Mesenchymal stem cell (in vitro differentiated cells and primary cell): ENCODE measurements at regions not wholly inside any gene's neighbourhood (a gene's known extent, or its start where the extent isn't known, plus 50 kb on each side); places are given as distances from the start of the nearest gene placed in this dataset.

Experiments
- DNase-seq: peaks from one replicate; pipeline ENCODE4 v3.0.0-alpha.2; 2013
- H2AFZ ChIP-seq: one replicate; pipeline ENCODE4 v1.6.1; 2013; ENCODE audit warnings: low read depth, mild to moderate bottlenecking, control low read depth, inconsistent platforms, low read length, moderate library complexity
- H2AK5ac ChIP-seq: 2 replicates; pipeline ENCODE4 v1.6.1; 2013; ENCODE audit warnings: low read length, moderate library complexity, mild to moderate bottlenecking, inconsistent platforms; ENCODE audit not compliant: severe bottlenecking
- H2BK120ac ChIP-seq: one replicate; pipeline ENCODE4 v1.6.1; 2013; ENCODE audit warnings: low read depth, mild to moderate bottlenecking, inconsistent platforms, low read length, moderate library complexity
- H2BK12ac ChIP-seq, 2 experiments: one replicate each; pipeline ENCODE4 v1.6.1; 2013; ENCODE audit warnings: inconsistent platforms in 2 of 2, low read length in 2 of 2, mild to moderate bottlenecking in 2 of 2, moderate library complexity in 2 of 2, control low read depth in 1 of 2
- H2BK15ac ChIP-seq: one replicate; pipeline ENCODE4 v1.6.1; 2013; ENCODE audit warnings: mild to moderate bottlenecking, low read depth, inconsistent platforms; ENCODE audit not compliant: poor library complexity, severe bottlenecking
- H2BK5ac ChIP-seq: 2 replicates; pipeline ENCODE4 v1.6.1; 2013; ENCODE audit warnings: low read depth, mild to moderate bottlenecking, low read length, control low read depth, inconsistent platforms; ENCODE audit not compliant: poor library complexity, severe bottlenecking
- H3K14ac ChIP-seq, 2 experiments: one replicate each; pipeline ENCODE4 v1.6.1; 2013; ENCODE audit warnings: inconsistent platforms in 2 of 2, low read length in 2 of 2, control low read depth in 1 of 2, mild to moderate bottlenecking in 1 of 2, moderate library complexity in 1 of 2
- H3K18ac ChIP-seq, 2 experiments: one replicate each; pipeline ENCODE4 v1.6.1; 2013; ENCODE audit warnings: inconsistent platforms in 2 of 2, low read length in 2 of 2, control low read depth in 1 of 2, low read depth in 1 of 2, mild to moderate bottlenecking in 1 of 2
- H3K23ac ChIP-seq, 2 experiments: one replicate each; pipeline ENCODE4 v1.6.1; 2013; ENCODE audit warnings: inconsistent platforms in 2 of 2, low read length in 2 of 2, mild to moderate bottlenecking in 2 of 2, moderate library complexity in 2 of 2, control low read depth in 1 of 2
- H3K27ac ChIP-seq: 2 replicates; pipeline ENCODE4 v1.5.1; 2013; ENCODE audit warnings: mild to moderate bottlenecking, moderate library complexity, low read length, control low read depth, inconsistent platforms; ENCODE audit not compliant: poor library complexity, severe bottlenecking
- H3K27me3 ChIP-seq, 2 experiments: 2 replicates each; pipeline versions ENCODE4 v1.6.1 to v1.7.0; 2013; ENCODE audit warnings: low read length in 2 of 2, mild to moderate bottlenecking in 2 of 2, moderate library complexity in 2 of 2, control low read depth in 1 of 2, inconsistent platforms in 1 of 2; ENCODE audit not compliant: control insufficient read depth in 1 of 2, insufficient read depth in 1 of 2
- H3K36me3 ChIP-seq, 2 experiments: 2 replicates each; pipeline versions ENCODE4 v1.6.1 to v1.7.0; 2013; ENCODE audit warnings: low read length in 2 of 2, control low read depth in 1 of 2, inconsistent platforms in 1 of 2, low read depth in 1 of 2, mild to moderate bottlenecking in 1 of 2; ENCODE audit not compliant: insufficient read depth in 2 of 2, control insufficient read depth in 1 of 2
- H3K4ac ChIP-seq, 2 experiments: one replicate each; pipeline ENCODE4 v1.6.1; 2013; ENCODE audit warnings: inconsistent platforms in 2 of 2, low read length in 2 of 2, mild to moderate bottlenecking in 2 of 2, moderate library complexity in 2 of 2, control low read depth in 1 of 2, low read depth in 1 of 2
- H3K4me1 ChIP-seq: 2 replicates; pipeline ENCODE4 v1.6.1; 2013; ENCODE audit warnings: low read depth, low read length, control low read depth; ENCODE audit not compliant: control insufficient read depth, insufficient read depth
- H3K4me2 ChIP-seq: 2 replicates; pipeline ENCODE4 v1.6.1; 2013; ENCODE audit warnings: low read length, mild to moderate bottlenecking, inconsistent platforms; ENCODE audit not compliant: poor library complexity, severe bottlenecking
- H3K4me3 ChIP-seq, 2 experiments: 2 replicates each; pipeline versions ENCODE4 v1.5.1 to v1.7.0; 2013; ENCODE audit warnings: low read length in 2 of 2, mild to moderate bottlenecking in 2 of 2, control low read depth in 1 of 2, low read depth in 1 of 2; ENCODE audit not compliant: insufficient read depth in 1 of 2
- H3K79me1 ChIP-seq: replicated peaks from 2 replicates; pipeline ENCODE4 v1.6.1; 2013; ENCODE audit warnings: mild to moderate bottlenecking, control low read depth, low read length, inconsistent platforms; ENCODE audit not compliant: poor library complexity, severe bottlenecking
- H3K9ac ChIP-seq: 2 replicates; pipeline ENCODE4 v1.7.0; 2013; ENCODE audit warnings: mild to moderate bottlenecking, low read length, moderate library complexity
- H3K9me3 ChIP-seq: 2 replicates; pipeline ENCODE4 v1.7.0; 2013; ENCODE audit warnings: mild to moderate bottlenecking, low read length; ENCODE audit not compliant: control insufficient read depth
- H4K8ac ChIP-seq: one replicate; pipeline ENCODE4 v1.6.1; 2013; ENCODE audit warnings: inconsistent platforms, mild to moderate bottlenecking, low read length, moderate library complexity
- H4K91ac ChIP-seq: one replicate; pipeline ENCODE4 v1.6.1; 2013; ENCODE audit warnings: mild to moderate bottlenecking, low read length, inconsistent platforms
- WGBS: methylation state at CpG from one replicate; pipeline ENCODE4 v1.1.7; 2013; ENCODE audit warnings: mixed read lengths; 5-methylcytosine and 5-hydroxymethylcytosine counted together

DNA sequence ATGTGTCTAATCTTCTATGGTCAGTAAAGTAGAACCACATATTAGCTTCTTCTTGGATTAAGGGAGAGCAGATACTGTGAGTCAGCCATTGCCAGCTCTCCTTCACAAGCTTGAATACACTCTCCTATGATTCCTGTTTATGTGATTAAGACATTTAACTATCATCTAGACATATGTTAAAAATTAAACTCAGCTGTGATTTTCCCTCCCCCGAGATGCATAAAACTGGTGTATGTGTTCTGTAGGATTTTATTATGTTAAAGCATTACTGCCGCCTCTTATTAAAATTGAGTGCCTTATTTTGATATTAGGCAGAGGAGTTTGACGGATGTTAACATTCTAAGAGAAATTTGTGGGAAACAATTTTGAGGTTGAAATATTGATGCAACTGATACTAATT lies 114.6 kb downstream of the ACTBL2 start:
- Histone ChIP-seq H3K79me1 (no peaks in the 10 kb centered on the region), H3K14ac (no peak overlapping the region), H3K9ac (no peak overlapping the region), H2BK120ac (no peak overlapping the region), H3K23ac (no peak overlapping the region), H3K27ac (no peak overlapping the region), H3K4me2 (no peak overlapping the region), H2AFZ (no peak overlapping the region), H3K4me3 (no peak overlapping the region), H2BK5ac (no peak overlapping the region), H4K8ac (no peak overlapping the region), H2AK5ac (no peak overlapping the region), H3K18ac (no peak overlapping the region), H3K27me3 (peaks cover 0 to 10% of the 10 kb centered on the region in 2 experiments), H3K4ac (no peak overlapping the region), H2BK15ac (no peak overlapping the region), H4K91ac (no peak overlapping the region), H2BK12ac (no peak overlapping the region), H3K4me1 (no peaks in the 10 kb centered on the region), H3K36me3 (no peaks in the 10 kb centered on the region), H3K9me3 (no peaks in the 10 kb centered on the region)
- no peak for DNase-seq
- WGBS = 92% methylated on average over 3 of the region's 3 CpGs

GRCh38 chr5:57366744-57367143 lies 115.9 kb downstream of the ACTBL2 start:
- Histone ChIP-seq H2BK5ac (no peak overlapping the region), H3K9ac (no peak overlapping the region), H4K91ac (no peak overlapping the region), H3K27ac (no peak overlapping the region), H3K79me1 (no peaks in the 10 kb centered on the region), H4K8ac (peak overlapping the region; percentile 69), H2AK5ac (no peak overlapping the region), H2BK120ac (no peak overlapping the region), H3K14ac (no peak overlapping the region), H3K4me2 (peak overlapping the region; percentile 42), H3K27me3 (peaks cover 0 to 10% of the 10 kb centered on the region in 2 experiments), H3K4ac (peak overlapping the region in 1 of 2 experiments; percentile 49), H3K36me3 (no peaks in the 10 kb centered on the region), H3K18ac (no peak overlapping the region), H2BK15ac (no peak overlapping the region), H2BK12ac (no peak overlapping the region), H3K4me1 (no peaks in the 10 kb centered on the region), H3K4me3 (no peak overlapping the region), H3K9me3 (no peaks in the 10 kb centered on the region), H3K23ac (no peak overlapping the region), H2AFZ (no peak overlapping the region)
- WGBS = 0% methylated on average over 1 of the region's 1 CpG
- peak; percentile 39 for DNase-seq

DNA sequence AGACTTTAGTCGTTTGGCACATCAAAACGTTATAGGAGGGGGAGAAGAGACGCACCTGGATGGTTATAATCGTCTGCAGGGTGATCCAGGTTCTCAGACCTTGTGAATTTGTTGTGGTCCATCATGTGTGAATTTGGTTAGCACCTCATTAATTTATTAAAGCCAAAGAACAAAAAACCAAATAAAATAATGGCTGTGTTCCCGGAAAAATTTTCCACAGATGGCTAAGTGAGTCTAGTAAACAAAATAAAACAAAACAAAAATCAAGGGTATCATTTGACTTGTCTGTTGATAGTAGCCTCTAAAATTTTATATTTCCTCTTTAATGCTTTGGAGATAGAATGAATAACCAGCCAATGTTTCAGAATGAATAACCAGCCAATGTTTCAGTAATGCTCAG lies 119.7 kb downstream of the ACTBL2 start:
- no peak overlapping the region for H2BK15ac ChIP-seq
- H3K79me1 ChIP-seq = no peaks in the 10 kb centered on the region
- H3K9me3 ChIP-seq = no peaks in the 10 kb centered on the region
- no peak overlapping the region for H2AFZ ChIP-seq
- H3K36me3 ChIP-seq = no peaks in the 10 kb centered on the region
- H4K91ac ChIP-seq = no peak overlapping the region
- DNase-seq = no peak
- H3K23ac ChIP-seq = no peak overlapping the region
- no peak overlapping the region for H2BK120ac ChIP-seq
- no peak overlapping the region for H2BK5ac ChIP-seq
- no peak overlapping the region for H4K8ac ChIP-seq
- H3K14ac ChIP-seq = no peak overlapping the region
- 100% methylated on average over 4 of the region's 5 CpGs for WGBS
- H3K4ac ChIP-seq = no peak overlapping the region
- H2AK5ac ChIP-seq = no peak overlapping the region
- no peak overlapping the region for H2BK12ac ChIP-seq
- H3K27me3 ChIP-seq = peaks cover 0 to 8% of the 10 kb centered on the region in 2 experiments
- H3K27ac ChIP-seq = no peak overlapping the region
- no peak overlapping the region for H3K9ac ChIP-seq
- H3K4me2 ChIP-seq = no peak overlapping the region
- H3K4me3 ChIP-seq = no peak overlapping the region
- H3K18ac ChIP-seq = no peak overlapping the region
- H3K4me1 ChIP-seq = no peaks in the 10 kb centered on the region

GRCh38 chr5:57360871-57361270 lies 121.7 kb downstream of the ACTBL2 start:
- H3K9ac ChIP-seq = no peak overlapping the region
- H3K14ac ChIP-seq = no peak overlapping the region
- peak overlapping the region in 1 of 2 experiments; percentile 66 for H3K18ac ChIP-seq
- no peaks in the 10 kb centered on the region for H3K9me3 ChIP-seq
- H3K4me3 ChIP-seq = no peak overlapping the region
- H3K27me3 ChIP-seq = peaks cover 0 to 3% of the 10 kb centered on the region in 2 experiments
- H3K4me2 ChIP-seq = no peak overlapping the region
- H2BK15ac ChIP-seq = no peak overlapping the region
- H2BK12ac ChIP-seq = peak overlapping the region; percentile 21 to 28
- H4K91ac ChIP-seq = no peak overlapping the region
- no peak for DNase-seq
- H3K4ac ChIP-seq = no peak overlapping the region
- H2AFZ ChIP-seq = no peak overlapping the region
- H3K23ac ChIP-seq = no peak overlapping the region
- no peak overlapping the region for H2AK5ac ChIP-seq
- no peak overlapping the region for H4K8ac ChIP-seq
- H3K4me1 ChIP-seq = no peaks in the 10 kb centered on the region
- no peak overlapping the region for H2BK5ac ChIP-seq
- H2BK120ac ChIP-seq = no peak overlapping the region
- WGBS = 100% methylated on average over 1 of the region's 1 CpG
- H3K36me3 ChIP-seq = no peaks in the 10 kb centered on the region
- no peaks in the 10 kb centered on the region for H3K79me1 ChIP-seq
- no peak overlapping the region for H3K27ac ChIP-seq
